ENCODE measurements at regions not wholly inside any gene's neighbourhood (a gene's known extent, or its start where the extent isn't known, plus 50 kb on each side); places are given as distances from the start of the nearest gene placed in this dataset.

- peaks cover 0 to 3% (median 2%) of the 10 kb centered on the region in 5 experiments for H3K27me3 ChIP-seq (replicated peaks in 2 of 5; ENCODE audit: control insufficient read depth in 4 of 5, insufficient read depth in 5 of 5, low read length in 4 of 5)
- CTCF ChIA-PET, result no interaction called here
- WGBS (ENCODE audit: insufficient coverage), result 89% methylated on average over 13 of the region's 16 CpGs
- POLR2A ChIA-PET, result no interaction called here
- H3K4me1 ChIP-seq (ENCODE audit: control extremely low read depth in 1 of 4, control insufficient read depth in 4 of 4, insufficient read depth in 4 of 4, low read length in 3 of 4), result no peaks in the 10 kb centered on the region
- DNase-seq, result no peak
- no peak overlapping the region for H3K27ac ChIP-seq (ENCODE audit: insufficient read depth in 1 of 2, low read depth in 1 of 2, low read length in 2 of 2, poor library complexity in 1 of 2, severe bottlenecking in 2 of 2)
- H3K4me3 ChIP-seq (ENCODE audit: control insufficient read depth in 1 of 7, extremely low read depth in 1 of 7, insufficient read depth in 4 of 7, low read depth in 2 of 7, low read length in 6 of 7), result no peak overlapping the region
- H3K9me3 ChIP-seq (ENCODE audit: control extremely low read depth in 1 of 5, control insufficient read depth in 4 of 5, insufficient read depth in 2 of 5, low read depth in 1 of 5, low read length in 4 of 5), result no peaks in the 10 kb centered on the region
- no peaks in the 10 kb centered on the region for H3K36me3 ChIP-seq (ENCODE audit: control insufficient read depth in 4 of 4, insufficient read depth in 4 of 4, low read length in 3 of 4)
Observed at GRCh38 chr7:40799-41750, 151.3 kb upstream of the FAM20C start.

GRCh38 chr7:41917-42565 lies 150.3 kb upstream of the FAM20C start:
- Histone ChIP-seq H3K9me3 (ENCODE audit: control extremely low read depth in 1 of 5, control insufficient read depth in 4 of 5, insufficient read depth in 2 of 5, low read depth in 1 of 5, low read length in 4 of 5) (no peaks in the 10 kb centered on the region), H3K4me3 (ENCODE audit: control insufficient read depth in 1 of 7, extremely low read depth in 1 of 7, insufficient read depth in 4 of 7, low read depth in 2 of 7, low read length in 6 of 7) (no peak overlapping the region), H3K27me3 (replicated peaks in 2 of 5; ENCODE audit: control insufficient read depth in 4 of 5, insufficient read depth in 5 of 5, low read length in 4 of 5) (peaks cover 0 to 3% (median 2%) of the 10 kb centered on the region in 5 experiments), H3K4me1 (ENCODE audit: control extremely low read depth in 1 of 4, control insufficient read depth in 4 of 4, insufficient read depth in 4 of 4, low read length in 3 of 4) (no peaks in the 10 kb centered on the region), H3K36me3 (ENCODE audit: control insufficient read depth in 4 of 4, insufficient read depth in 4 of 4, low read length in 3 of 4) (no peaks in the 10 kb centered on the region), H3K27ac (ENCODE audit: insufficient read depth in 1 of 2, low read depth in 1 of 2, low read length in 2 of 2, poor library complexity in 1 of 2, severe bottlenecking in 2 of 2) (no peak overlapping the region)
- ChIA-PET CTCF (no interaction called here), POLR2A (no interaction called here)
- no peak for DNase-seq
- 94% methylated on average over 10 of the region's 10 CpGs for WGBS (ENCODE audit: insufficient coverage)

- Histone ChIP-seq H3K27ac (ENCODE audit: insufficient read depth in 1 of 2, low read depth in 1 of 2, low read length in 2 of 2, poor library complexity in 1 of 2, severe bottlenecking in 2 of 2) (no peak overlapping the region), H3K9me3 (ENCODE audit: control extremely low read depth in 1 of 5, control insufficient read depth in 4 of 5, insufficient read depth in 2 of 5, low read depth in 1 of 5, low read length in 4 of 5) (no peaks in the 10 kb centered on the region), H3K36me3 (ENCODE audit: control insufficient read depth in 4 of 4, insufficient read depth in 4 of 4, low read length in 3 of 4) (no peaks in the 10 kb centered on the region), H3K27me3 (replicated peaks in 2 of 5; ENCODE audit: control insufficient read depth in 4 of 5, insufficient read depth in 5 of 5, low read length in 4 of 5) (peaks cover 0 to 3% (median 2%) of the 10 kb centered on the region in 5 experiments), H3K4me3 (ENCODE audit: control insufficient read depth in 1 of 7, extremely low read depth in 1 of 7, insufficient read depth in 4 of 7, low read depth in 2 of 7, low read length in 6 of 7) (no peak overlapping the region), H3K4me1 (ENCODE audit: control extremely low read depth in 1 of 4, control insufficient read depth in 4 of 4, insufficient read depth in 4 of 4, low read length in 3 of 4) (no peaks in the 10 kb centered on the region)
- no peak for DNase-seq
- POLR2A ChIA-PET, result no interaction called here
- CTCF ChIA-PET, result interaction anchor here (0.6 kb wide), 2 partner anchors 118 to 282 kb away, joined by 3 read pairs; no protein-coding TSS in a partner anchor
- WGBS (ENCODE audit: insufficient coverage), result over 99% methylated on average over 12 of the region's 14 CpGs
Observed at GRCh38 chr7:43791-44540, 148.4 kb upstream of the FAM20C start.

GRCh38 chr7:44541-44896 lies 147.9 kb upstream of the FAM20C start:
- ChIA-PET CTCF (interaction anchor here (0.6 kb wide), 1 partner anchor 282 kb away, joined by 3 read pairs; no protein-coding TSS in a partner anchor), POLR2A (no interaction called here)
- WGBS (ENCODE audit: insufficient coverage), result 96% methylated on average over 12 of the region's 12 CpGs
- no peak for DNase-seq
- no peaks in the 10 kb centered on the region for H3K9me3 ChIP-seq (ENCODE audit: control extremely low read depth in 1 of 5, control insufficient read depth in 4 of 5, insufficient read depth in 2 of 5, low read depth in 1 of 5, low read length in 4 of 5)
- no peak overlapping the region for H3K4me3 ChIP-seq (ENCODE audit: control insufficient read depth in 1 of 7, extremely low read depth in 1 of 7, insufficient read depth in 4 of 7, low read depth in 2 of 7, low read length in 6 of 7)
- no peak overlapping the region for H3K27ac ChIP-seq (ENCODE audit: insufficient read depth in 1 of 2, low read depth in 1 of 2, low read length in 2 of 2, poor library complexity in 1 of 2, severe bottlenecking in 2 of 2)
- no peaks in the 10 kb centered on the region for H3K4me1 ChIP-seq (ENCODE audit: control extremely low read depth in 1 of 4, control insufficient read depth in 4 of 4, insufficient read depth in 4 of 4, low read length in 3 of 4)
- peaks cover 0 to 3% (median 2%) of the 10 kb centered on the region in 5 experiments for H3K27me3 ChIP-seq (replicated peaks in 2 of 5; ENCODE audit: control insufficient read depth in 4 of 5, insufficient read depth in 5 of 5, low read length in 4 of 5)
- H3K36me3 ChIP-seq (ENCODE audit: control insufficient read depth in 4 of 4, insufficient read depth in 4 of 4, low read length in 3 of 4), result no peaks in the 10 kb centered on the region

- Histone ChIP-seq H3K27me3 (replicated peaks in 2 of 5; ENCODE audit: control insufficient read depth in 4 of 5, insufficient read depth in 5 of 5, low read length in 4 of 5) (peaks cover 0 to 3% (median 2%) of the 10 kb centered on the region in 5 experiments), H3K36me3 (ENCODE audit: control insufficient read depth in 4 of 4, insufficient read depth in 4 of 4, low read length in 3 of 4) (no peaks in the 10 kb centered on the region), H3K9me3 (ENCODE audit: control extremely low read depth in 1 of 5, control insufficient read depth in 4 of 5, insufficient read depth in 2 of 5, low read depth in 1 of 5, low read length in 4 of 5) (no peaks in the 10 kb centered on the region), H3K27ac (ENCODE audit: insufficient read depth in 1 of 2, low read depth in 1 of 2, low read length in 2 of 2, poor library complexity in 1 of 2, severe bottlenecking in 2 of 2) (no peak overlapping the region), H3K4me3 (ENCODE audit: control insufficient read depth in 1 of 7, extremely low read depth in 1 of 7, insufficient read depth in 4 of 7, low read depth in 2 of 7, low read length in 6 of 7) (no peak overlapping the region), H3K4me1 (ENCODE audit: control extremely low read depth in 1 of 4, control insufficient read depth in 4 of 4, insufficient read depth in 4 of 4, low read length in 3 of 4) (no peaks in the 10 kb centered on the region)
- ChIA-PET CTCF (interaction anchor here (1.1 kb wide), 1 partner anchor 19 kb away, joined by 4 read pairs; no protein-coding TSS in a partner anchor), POLR2A (no interaction called here)
- DNase-seq, result no peak
- 98% methylated on average over 8 of the region's 14 CpGs for WGBS (ENCODE audit: insufficient coverage)
Observed at GRCh38 chr7:45106-46090, 147.0 kb upstream of the FAM20C start.

- no peaks in the 10 kb centered on the region for H3K4me1 ChIP-seq (ENCODE audit: control extremely low read depth in 1 of 4, control insufficient read depth in 4 of 4, insufficient read depth in 4 of 4, low read length in 3 of 4)
- H3K27me3 ChIP-seq (replicated peaks in 2 of 5; ENCODE audit: control insufficient read depth in 4 of 5, insufficient read depth in 5 of 5, low read length in 4 of 5), result peaks cover 0 to 3% (median 2%) of the 10 kb centered on the region in 5 experiments
- POLR2A ChIA-PET, result no interaction called here
- H3K4me3 ChIP-seq (ENCODE audit: control insufficient read depth in 1 of 7, extremely low read depth in 1 of 7, insufficient read depth in 4 of 7, low read depth in 2 of 7, low read length in 6 of 7), result no peak overlapping the region
- WGBS (ENCODE audit: insufficient coverage), result 97% methylated on average over 9 of the region's 11 CpGs
- DNase-seq, result no peak
- CTCF ChIA-PET, result interaction anchor here (1.1 kb wide), 1 partner anchor 18 kb away, joined by 4 read pairs; no protein-coding TSS in a partner anchor
- no peaks in the 10 kb centered on the region for H3K9me3 ChIP-seq (ENCODE audit: control extremely low read depth in 1 of 5, control insufficient read depth in 4 of 5, insufficient read depth in 2 of 5, low read depth in 1 of 5, low read length in 4 of 5)
- H3K36me3 ChIP-seq (ENCODE audit: control insufficient read depth in 4 of 4, insufficient read depth in 4 of 4, low read length in 3 of 4), result no peaks in the 10 kb centered on the region
- H3K27ac ChIP-seq (ENCODE audit: insufficient read depth in 1 of 2, low read depth in 1 of 2, low read length in 2 of 2, poor library complexity in 1 of 2, severe bottlenecking in 2 of 2), result no peak overlapping the region
Observed at GRCh38 chr7:46123-46829, 146.1 kb upstream of the FAM20C start.
